Cardiac muscle cell (in vitro differentiated cells and primary cell): ENCODE measurements at regions not wholly inside any gene's neighbourhood (a gene's known extent, or its start where the extent isn't known, plus 50 kb on each side); places are given as distances from the start of the nearest gene placed in this dataset.
"Not testable (repeated sequence)": the region's sequence is repeated elsewhere in the genome, so short reads cannot be mapped to it uniquely, and the experiment has no call there.

ENCODE experiments used
- DNase-seq, 2 donors: peaks; one replicate each; pipeline versions ENCODE4 v3.0.0 to v3.0.0-alpha.2; 2010 to 2017; ENCODE audit warnings: low read depth in 1 of 2, low spot score in 1 of 2
- H3K27ac ChIP-seq: fragments of 200-600 bp; sonication (generic); 2 replicates; pipeline ENCODE4 v1.5.1; 2016
- H3K27me3 ChIP-seq: fragments of 200-600 bp; sonication (generic); 2 replicates; pipeline ENCODE4 v1.6.0; 2016; ENCODE audit warnings: control low read depth
- H3K36me3 ChIP-seq: fragments of 200-600 bp; sonication (generic); 2 replicates; pipeline ENCODE4 v1.5.1; 2016; ENCODE audit warnings: control low read depth
- H3K4me1 ChIP-seq: fragments of 200-600 bp; sonication (generic); 2 replicates; pipeline ENCODE4 v1.8.1; 2017; ENCODE audit warnings: low read depth, mild to moderate bottlenecking, mixed run types
- H3K4me3 ChIP-seq: fragments of 200-600 bp; sonication (generic); 2 replicates; pipeline ENCODE4 v1.5.1; 2016; ENCODE audit warnings: mild to moderate bottlenecking
- H3K9me3 ChIP-seq: fragments of 200-600 bp; sonication (generic); 2 replicates; pipeline ENCODE4 v1.5.1; 2017; ENCODE audit warnings: low read depth, mild to moderate bottlenecking, control low read depth
- TF ChIP-seq, protein P1 (sequence below): IDR thresholded peaks from 2 replicates; pipeline ENCODE4 v1.5.1; 2012; ENCODE audit warnings: low read depth, mild to moderate bottlenecking, low read length

DNA sequence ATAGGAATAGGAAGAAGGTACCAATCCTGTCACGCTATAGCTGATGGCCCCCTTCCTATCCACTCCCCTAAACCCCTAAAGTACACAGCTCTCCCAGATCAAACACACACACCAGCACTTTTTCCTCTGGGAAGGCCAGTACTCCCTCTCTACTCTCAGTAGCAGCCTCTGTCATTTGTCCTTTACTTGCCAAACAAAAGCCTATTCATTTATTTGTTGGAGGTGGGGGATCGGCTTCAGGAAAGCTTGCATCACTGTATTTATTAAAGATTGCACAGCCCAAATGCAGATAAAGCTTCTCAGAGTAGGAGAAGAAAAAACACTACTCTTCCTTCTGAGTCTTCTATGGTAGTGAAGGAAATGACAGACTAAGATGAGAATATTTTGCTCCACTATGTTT, 429.7 kb upstream of the RASGRP1 start:
- peak in 1 of 2 donors; percentile 58 for DNase-seq
- H3K4me1 ChIP-seq, result peaks cover 13% of the 10 kb centered on the region
- H3K27me3 ChIP-seq, result no peaks in the 10 kb centered on the region
- no peak overlapping the region for H3K27ac ChIP-seq
- no peak overlapping the region for H3K4me3 ChIP-seq
- TF ChIP-seq, protein P1, sequence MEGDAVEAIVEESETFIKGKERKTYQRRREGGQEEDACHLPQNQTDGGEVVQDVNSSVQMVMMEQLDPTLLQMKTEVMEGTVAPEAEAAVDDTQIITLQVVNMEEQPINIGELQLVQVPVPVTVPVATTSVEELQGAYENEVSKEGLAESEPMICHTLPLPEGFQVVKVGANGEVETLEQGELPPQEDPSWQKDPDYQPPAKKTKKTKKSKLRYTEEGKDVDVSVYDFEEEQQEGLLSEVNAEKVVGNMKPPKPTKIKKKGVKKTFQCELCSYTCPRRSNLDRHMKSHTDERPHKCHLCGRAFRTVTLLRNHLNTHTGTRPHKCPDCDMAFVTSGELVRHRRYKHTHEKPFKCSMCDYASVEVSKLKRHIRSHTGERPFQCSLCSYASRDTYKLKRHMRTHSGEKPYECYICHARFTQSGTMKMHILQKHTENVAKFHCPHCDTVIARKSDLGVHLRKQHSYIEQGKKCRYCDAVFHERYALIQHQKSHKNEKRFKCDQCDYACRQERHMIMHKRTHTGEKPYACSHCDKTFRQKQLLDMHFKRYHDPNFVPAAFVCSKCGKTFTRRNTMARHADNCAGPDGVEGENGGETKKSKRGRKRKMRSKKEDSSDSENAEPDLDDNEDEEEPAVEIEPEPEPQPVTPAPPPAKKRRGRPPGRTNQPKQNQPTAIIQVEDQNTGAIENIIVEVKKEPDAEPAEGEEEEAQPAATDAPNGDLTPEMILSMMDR, result no peak
- no peaks in the 10 kb centered on the region for H3K36me3 ChIP-seq
- H3K9me3 ChIP-seq, result no peaks in the 10 kb centered on the region

DNA sequence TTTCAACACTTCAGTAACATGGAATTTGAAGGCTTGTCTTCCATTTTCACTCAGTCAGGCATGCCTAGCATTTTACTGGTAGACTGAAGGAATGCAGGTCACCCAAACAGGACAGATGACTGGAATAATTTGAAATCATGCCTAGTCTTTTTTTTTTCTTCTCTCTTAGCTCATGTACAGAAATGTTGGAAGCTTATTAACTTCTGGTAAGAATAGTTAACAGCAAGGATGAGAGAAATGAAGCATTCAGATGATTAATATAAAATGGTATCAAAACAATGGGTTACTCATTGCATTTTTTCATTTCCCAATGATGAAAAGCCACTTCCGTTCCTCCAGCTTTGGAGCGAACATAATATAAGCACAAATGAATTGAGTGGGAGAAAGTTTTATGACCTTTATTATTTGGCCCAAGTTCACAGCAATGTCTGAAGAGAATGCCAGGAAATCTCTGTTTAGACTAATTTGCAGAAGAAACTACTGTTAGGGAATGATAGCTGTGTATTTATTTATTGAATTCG, 431.6 kb upstream of the RASGRP1 start:
- Histone ChIP-seq H3K27me3 (no peaks in the 10 kb centered on the region), H3K9me3 (no peaks in the 10 kb centered on the region), H3K36me3 (no peaks in the 10 kb centered on the region), H3K4me3 (no peak overlapping the region), H3K4me1 (peaks cover 13% of the 10 kb centered on the region), H3K27ac (no peak overlapping the region)
- TF ChIP-seq, protein P1, result no peak
- DNase-seq, result peak in 1 of 2 donors; percentile 90

DNA sequence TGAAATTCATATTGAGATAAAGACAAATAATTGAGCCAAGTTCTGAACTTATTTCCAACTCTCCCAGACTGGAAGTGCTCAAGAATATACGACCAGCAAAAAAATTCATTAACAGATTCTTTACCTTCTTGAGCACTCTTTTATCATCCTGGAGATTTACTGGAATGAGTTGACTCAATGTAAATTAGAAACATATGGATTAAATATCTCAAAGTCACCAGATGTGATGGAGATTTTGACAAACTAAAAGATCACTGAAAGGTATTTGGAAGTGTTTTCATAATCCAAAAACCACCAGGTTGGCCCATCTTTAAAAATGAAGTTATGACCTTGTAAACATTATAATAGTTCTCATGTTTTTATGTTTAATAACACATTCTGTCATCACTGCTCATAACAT, 433.2 kb upstream of the RASGRP1 start:
- no peak for DNase-seq
- no peaks in the 10 kb centered on the region for H3K27me3 ChIP-seq
- H3K27ac ChIP-seq, result no peak overlapping the region
- TF ChIP-seq, protein P1, result no peak
- H3K36me3 ChIP-seq, result no peaks in the 10 kb centered on the region
- H3K4me3 ChIP-seq, result no peak overlapping the region
- H3K9me3 ChIP-seq, result no peaks in the 10 kb centered on the region
- H3K4me1 ChIP-seq, result peaks cover 7% of the 10 kb centered on the region

DNA sequence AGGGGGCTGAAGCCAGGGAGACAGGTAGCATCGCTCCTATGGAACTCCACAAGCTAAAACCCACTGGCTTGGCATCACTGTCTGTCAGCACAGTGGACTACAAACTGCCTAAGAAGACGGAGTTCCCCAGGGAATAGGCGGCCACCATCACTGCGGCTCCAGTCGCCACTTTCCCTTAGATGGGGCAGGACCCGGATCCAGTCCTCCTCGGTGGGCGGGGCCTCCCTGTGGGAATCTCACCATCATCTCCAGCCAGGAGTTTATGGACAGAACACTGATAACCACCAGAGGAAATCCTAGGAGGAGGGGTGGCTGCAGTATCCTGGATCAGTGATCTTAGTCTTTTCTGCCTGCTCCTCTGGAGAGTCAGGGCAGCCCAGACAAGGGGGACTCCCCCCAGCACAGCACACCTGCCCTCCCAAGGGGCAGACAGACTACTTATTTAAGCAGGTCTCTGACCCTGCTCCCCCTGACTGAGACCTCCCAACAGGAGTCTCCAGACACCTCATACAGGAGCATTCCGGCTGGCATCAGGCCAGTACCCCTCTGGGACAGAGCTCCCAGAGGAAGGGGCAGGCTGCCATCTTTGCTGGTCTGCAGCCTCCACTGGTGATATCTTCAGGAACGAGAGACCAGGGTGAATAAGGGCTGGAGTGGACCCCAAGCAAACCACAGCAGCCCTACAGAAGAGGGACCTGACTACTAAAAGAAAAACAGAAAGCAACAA, 435.6 kb upstream of the RASGRP1 start:
- no peak for DNase-seq
- Histone ChIP-seq H3K9me3 (no peaks in the 10 kb centered on the region), H3K4me1 (no peaks in the 10 kb centered on the region), H3K36me3 (no peaks in the 10 kb centered on the region), H3K27ac (no peak overlapping the region), H3K4me3 (no peak overlapping the region), H3K27me3 (no peaks in the 10 kb centered on the region)
- TF ChIP-seq, protein P1, result no peak

DNA sequence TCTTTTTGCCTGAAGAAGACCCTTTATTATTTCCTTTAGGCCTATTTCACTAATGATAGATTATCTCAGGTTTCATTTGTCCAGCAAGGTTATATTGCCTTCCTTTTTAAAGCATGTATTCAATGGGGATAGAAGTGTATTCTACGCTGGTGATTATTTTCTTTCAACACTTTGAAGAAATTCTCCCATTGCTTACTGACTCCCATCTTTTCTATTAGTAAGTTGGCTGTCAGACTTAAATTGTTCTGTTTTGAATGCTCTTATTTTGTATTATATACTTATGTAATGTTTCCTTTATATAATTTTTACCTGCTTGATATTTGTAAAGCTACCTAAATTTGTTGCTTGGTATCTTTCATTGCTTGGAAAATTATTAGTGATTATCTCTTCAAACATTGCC, 445.1 kb upstream of the RASGRP1 start:
- H3K9me3 ChIP-seq, result peaks cover 4% of the 10 kb centered on the region
- H3K36me3 ChIP-seq, result no peaks in the 10 kb centered on the region
- no peak overlapping the region for H3K4me3 ChIP-seq
- no peaks in the 10 kb centered on the region for H3K4me1 ChIP-seq
- H3K27me3 ChIP-seq, result no peaks in the 10 kb centered on the region
- TF ChIP-seq, protein P1, result no peak
- no peak overlapping the region for H3K27ac ChIP-seq
- DNase-seq, result no peak

DNA sequence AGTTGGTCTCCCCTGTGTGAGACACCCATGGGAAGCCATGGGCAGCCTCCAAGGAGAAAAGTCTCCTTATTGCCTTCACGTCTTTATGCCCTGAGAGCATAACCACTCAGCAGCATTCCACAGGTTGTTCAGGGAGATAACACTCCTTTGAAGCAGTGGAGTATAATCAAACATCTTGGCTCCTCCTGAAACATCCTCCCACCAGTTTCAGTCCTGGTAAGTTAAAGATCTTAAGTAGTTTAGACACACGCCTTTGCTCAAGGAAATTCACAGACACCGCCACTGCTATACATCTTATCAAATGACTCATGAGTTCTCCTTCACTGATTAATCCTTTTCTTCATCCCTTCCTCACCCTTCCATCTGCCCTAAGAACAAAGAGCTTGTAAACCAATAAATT, 446.5 kb upstream of the RASGRP1 start:
- H3K27ac ChIP-seq, H3K27me3 ChIP-seq, H3K4me1 ChIP-seq, H3K4me3 ChIP-seq, H3K36me3 ChIP-seq, H3K9me3 ChIP-seq, DNase-seq: not testable (repeated sequence)
